Gastrocnemius medialis (tissue), 4 donors: ENCODE measurements at regions not wholly inside any gene's neighbourhood (a gene's known extent, or its start where the extent isn't known, plus 50 kb on each side); places are given as distances from the start of the nearest gene placed in this dataset.

Experiments
- CTCF ChIP-seq, 5 experiments: fragments of 450-650 bp in 3 of 5; fragments of 200-600 bp in 2 of 5; sonication (generic) in 2 of 5; IDR thresholded peaks in 4 of 5; conservative IDR thresholded peaks in 1 of 5; 1 replicate in 4 of 5; 2 replicates in 1 of 5; pipeline ENCODE4 v1.5.1; 2016 to 2019; ENCODE audit warnings: antibody characterized with exemption in 5 of 5, mild to moderate bottlenecking in 3 of 5, moderate library complexity in 3 of 5
- POLR2A ChIP-seq, 2 donors: fragments of 450-650 bp; IDR thresholded peaks; one replicate each; pipeline ENCODE4 v1.6.1; 2017; ENCODE audit warnings: antibody characterized with exemption in 2 of 2, mild to moderate bottlenecking in 2 of 2, moderate library complexity in 2 of 2

GRCh38 chr9:87395804-87396479 is 101.7 kb upstream of the DAPK1 start:
- TF ChIP-seq CTCF (IDR thresholded peaks at IDR 0.05 in 4 of 5, conservative IDR thresholded peaks at IDR 0.05 in 1 of 5) (no peak), POLR2A (IDR thresholded peaks at IDR 0.05) (no peak)
